RWPE1 (cell line): ENCODE measurements at regions not wholly inside any gene's neighbourhood (a gene's known extent, or its start where the extent isn't known, plus 50 kb on each side); places are given as distances from the start of the nearest gene placed in this dataset.
A peak's percentile ranks its signal among the peaks of the same experiment; 100 is the strongest.

Experiments
- CTCF ChIA-PET: fragments of 350-600 bp; sonication (Branson Sonifier 250); formaldehyde crosslinking; extraction: SDS; loops from one replicate; lab custom pipeline; 2021; lab: Yijun Ruan, JAX
- POLR2A ChIA-PET: fragments of 400-600 bp; formaldehyde crosslinking; extraction: SDS; loops from one replicate; lab custom pipeline; 2020; ENCODE audit warnings: antibody characterized with exemption; ENCODE audit not compliant: low non-redundant PET; lab: Yijun Ruan, JAX
- DNase-seq: peaks from one replicate; pipeline ENCODE4 v3.0.0; 2012; ENCODE audit warnings: low spot score
- H3K27ac ChIP-seq: fragments of 450-650 bp; 2 replicates; pipeline ENCODE4 v1.5.1; 2017
- TF ChIP-seq, protein P1 (sequence below): fragments of 450-650 bp; conservative IDR thresholded peaks from 2 replicates; pipeline ENCODE4 v1.5.1; 2017; ENCODE audit warnings: low read depth, mild to moderate bottlenecking

DNA sequence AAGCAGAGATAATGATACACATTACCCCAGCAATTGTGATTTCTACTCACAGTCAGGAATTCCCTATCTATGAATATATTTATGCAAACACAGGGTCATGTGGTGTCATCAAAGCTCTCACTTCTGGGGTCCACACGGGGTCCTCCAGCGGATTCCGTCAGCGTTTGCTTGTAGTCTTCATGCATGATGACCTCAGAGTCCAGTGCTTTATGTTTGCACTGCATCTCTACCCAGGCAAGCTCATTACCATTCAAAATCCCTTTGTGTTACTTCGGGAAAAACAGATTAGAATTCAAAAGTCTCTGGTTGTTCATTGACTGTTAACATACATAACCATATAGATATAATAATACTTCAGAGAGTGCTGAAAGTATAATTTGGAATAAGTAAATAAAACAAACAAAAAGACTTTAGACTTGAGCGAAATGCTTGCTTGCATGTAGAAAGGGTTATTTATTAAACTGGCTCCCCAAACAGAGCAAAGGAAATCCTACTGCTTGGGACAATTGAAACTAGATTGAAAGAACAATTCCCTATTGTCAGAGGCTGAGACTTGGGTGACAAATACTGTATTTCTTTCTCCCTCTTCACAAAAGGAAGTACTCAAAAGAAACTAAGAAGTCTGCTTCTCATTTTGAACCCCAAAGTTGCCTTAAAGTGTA, 423.1 kb downstream of the ETS1 start:
- no peak for DNase-seq
- TF ChIP-seq, protein P1, sequence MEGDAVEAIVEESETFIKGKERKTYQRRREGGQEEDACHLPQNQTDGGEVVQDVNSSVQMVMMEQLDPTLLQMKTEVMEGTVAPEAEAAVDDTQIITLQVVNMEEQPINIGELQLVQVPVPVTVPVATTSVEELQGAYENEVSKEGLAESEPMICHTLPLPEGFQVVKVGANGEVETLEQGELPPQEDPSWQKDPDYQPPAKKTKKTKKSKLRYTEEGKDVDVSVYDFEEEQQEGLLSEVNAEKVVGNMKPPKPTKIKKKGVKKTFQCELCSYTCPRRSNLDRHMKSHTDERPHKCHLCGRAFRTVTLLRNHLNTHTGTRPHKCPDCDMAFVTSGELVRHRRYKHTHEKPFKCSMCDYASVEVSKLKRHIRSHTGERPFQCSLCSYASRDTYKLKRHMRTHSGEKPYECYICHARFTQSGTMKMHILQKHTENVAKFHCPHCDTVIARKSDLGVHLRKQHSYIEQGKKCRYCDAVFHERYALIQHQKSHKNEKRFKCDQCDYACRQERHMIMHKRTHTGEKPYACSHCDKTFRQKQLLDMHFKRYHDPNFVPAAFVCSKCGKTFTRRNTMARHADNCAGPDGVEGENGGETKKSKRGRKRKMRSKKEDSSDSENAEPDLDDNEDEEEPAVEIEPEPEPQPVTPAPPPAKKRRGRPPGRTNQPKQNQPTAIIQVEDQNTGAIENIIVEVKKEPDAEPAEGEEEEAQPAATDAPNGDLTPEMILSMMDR, result no peak
- CTCF ChIA-PET, result interaction anchor here (0.7 to 0.9 kb wide), 3 partner anchors 110 to 819 kb away, joined by 3 read pairs; no protein-coding TSS in a partner anchor
- POLR2A ChIA-PET, result no interaction called here
- H3K27ac ChIP-seq, result no peak overlapping the region

DNA sequence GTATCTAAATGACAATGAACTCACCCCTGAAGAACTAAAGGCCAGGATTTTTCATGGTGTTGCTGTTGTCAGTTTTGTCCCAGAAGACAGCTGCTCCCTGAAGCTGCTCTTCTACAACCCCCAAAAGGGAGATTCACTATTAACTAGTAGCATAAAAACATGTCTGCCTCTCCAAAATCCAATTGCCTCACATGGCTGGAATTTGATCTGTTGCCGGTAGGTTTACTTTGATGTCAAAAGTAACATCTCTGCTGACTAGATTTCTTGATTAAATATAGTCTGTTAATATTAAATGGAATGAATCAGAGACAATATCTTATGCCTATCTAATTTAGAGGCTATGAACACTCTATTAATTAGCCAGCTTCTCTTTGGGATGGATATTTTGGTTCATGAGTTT, 425.4 kb downstream of the ETS1 start:
- no peak for DNase-seq
- TF ChIP-seq, protein P1, result no peak
- ChIA-PET CTCF (interaction anchor here (1.0 kb wide), 1 partner anchor 469 kb away, joined by 4 read pairs; no protein-coding TSS in a partner anchor), POLR2A (no interaction called here)
- H3K27ac ChIP-seq, result no peak overlapping the region

DNA sequence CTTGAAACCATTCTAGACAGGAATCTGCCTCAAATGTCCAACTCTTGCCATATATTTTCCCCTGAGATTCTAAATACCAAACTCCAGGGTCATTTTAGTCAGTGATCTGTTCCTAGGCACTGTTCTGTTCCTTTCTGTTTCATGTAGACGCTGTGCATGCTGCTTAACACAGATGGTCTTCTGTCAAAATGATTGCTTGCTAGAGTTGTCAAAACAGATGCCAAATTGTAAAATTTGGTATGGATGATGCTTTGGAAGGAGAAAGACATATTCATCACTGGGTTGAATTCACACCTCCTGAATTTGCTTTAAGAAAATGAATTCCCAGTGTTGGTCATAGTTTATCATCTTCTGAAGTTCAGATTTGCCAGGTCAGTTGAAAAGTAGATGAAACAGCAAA, 425.9 kb downstream of the ETS1 start:
- DNase-seq, result no peak
- TF ChIP-seq, protein P1, result no peak
- CTCF ChIA-PET, result interaction anchor here (0.6 kb wide), 1 partner anchor 11 kb away, joined by 3 read pairs; no protein-coding TSS in a partner anchor
- POLR2A ChIA-PET, result no interaction called here
- no peak overlapping the region for H3K27ac ChIP-seq

DNA sequence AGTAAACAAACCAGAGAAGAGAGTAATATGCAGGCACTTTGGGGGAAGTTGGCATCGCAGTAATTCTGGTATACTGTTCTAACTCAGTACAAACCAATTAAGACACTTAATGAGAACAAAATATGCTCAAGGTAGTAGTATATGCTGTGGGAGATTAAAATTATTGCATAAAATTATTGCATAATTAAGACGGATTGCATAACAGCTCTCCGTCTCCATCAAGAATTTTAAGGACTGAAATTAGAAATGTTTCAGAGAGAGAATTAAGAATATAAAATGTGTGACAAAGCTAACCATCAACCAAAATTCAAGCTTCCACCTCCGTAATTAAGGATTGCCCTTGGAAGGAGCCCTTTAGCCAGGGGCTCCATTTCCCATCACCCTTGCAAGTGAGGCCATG, 428.5 kb downstream of the ETS1 start:
- TF ChIP-seq, protein P1, result no peak
- H3K27ac ChIP-seq, result no peak overlapping the region
- CTCF ChIA-PET, result interaction anchor here (0.6 to 2.3 kb wide), 3 partner anchors 10 to 674 kb away, joined by 3 to 10 read pairs (median 4); no protein-coding TSS in a partner anchor
- no peak for DNase-seq
- POLR2A ChIA-PET, result no interaction called here

DNA sequence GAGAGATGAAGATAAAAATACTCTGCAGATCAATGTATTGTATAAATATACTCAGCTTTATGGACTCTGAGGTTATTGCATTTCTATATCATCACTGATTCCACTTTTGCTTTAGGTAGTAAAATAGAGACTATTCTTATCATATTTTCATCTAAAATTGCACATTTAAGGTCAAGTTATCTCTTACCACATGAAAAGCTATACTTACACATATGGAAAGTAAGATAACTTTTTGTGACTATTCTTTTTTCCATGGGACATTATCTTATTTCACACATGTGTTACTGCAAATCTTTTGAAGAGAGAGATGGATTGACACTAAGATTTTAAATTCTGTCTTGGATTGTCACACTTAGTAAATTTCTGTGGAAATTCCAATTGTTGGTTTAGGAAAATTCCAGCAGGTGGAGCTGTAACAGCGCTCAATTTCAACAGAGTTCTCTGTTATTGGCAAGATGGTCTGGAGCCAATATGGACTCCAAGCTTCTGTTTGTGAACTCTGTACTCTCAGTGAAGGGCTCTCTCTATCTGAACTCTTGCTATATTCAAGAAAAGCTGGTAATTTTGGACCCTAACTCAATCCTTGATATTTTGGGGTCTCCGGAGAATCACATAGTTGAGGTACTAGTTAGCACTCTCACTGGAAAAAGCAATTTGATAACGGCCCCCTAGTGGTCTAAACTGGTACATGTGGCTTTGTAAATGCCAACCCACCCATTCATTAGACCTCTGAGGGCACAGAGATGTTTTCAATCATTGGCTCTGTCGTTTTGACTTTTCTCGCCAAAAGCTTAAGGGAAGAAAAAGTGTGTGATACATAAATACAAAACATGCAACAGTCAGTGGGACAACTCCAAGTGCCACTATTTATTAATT, 429.7 kb downstream of the ETS1 start:
- H3K27ac ChIP-seq, result no peak overlapping the region
- DNase-seq, result peak; percentile 49
- TF ChIP-seq, protein P1, result peak; percentile 85
- CTCF ChIA-PET, result interaction anchor here (0.5 to 2.3 kb wide), 30 partner anchors 10 to 1827 kb away, joined by 3 to 14 read pairs (median 4); no protein-coding TSS in a partner anchor
- POLR2A ChIA-PET, result no interaction called here

DNA sequence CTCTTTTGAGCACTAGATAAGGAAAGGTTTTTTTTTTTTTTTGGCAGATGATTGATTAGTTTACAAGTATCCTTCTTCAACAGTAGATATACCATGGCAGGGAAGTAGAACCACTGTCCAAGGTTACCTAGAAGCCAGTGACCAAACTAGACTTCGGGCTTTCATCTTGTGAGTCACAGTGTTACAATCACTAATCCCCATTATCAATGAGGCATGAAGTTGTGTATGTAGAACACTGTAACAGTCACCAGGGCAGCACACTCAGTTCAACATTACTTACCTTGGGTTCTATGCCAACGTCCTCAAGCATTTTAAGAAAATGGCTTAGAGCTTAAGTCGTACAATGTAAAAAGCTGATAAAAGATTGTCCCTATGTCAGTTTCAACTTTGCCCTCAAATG, 430.9 kb downstream of the ETS1 start:
- H3K27ac ChIP-seq, result no peak overlapping the region
- peak; percentile 19 for DNase-seq
- CTCF ChIA-PET, result interaction anchor here (0.6 to 1.8 kb wide), 6 partner anchors 9 to 601 kb away, joined by 3 to 14 read pairs (median 3); no protein-coding TSS in a partner anchor
- POLR2A ChIA-PET, result no interaction called here
- TF ChIP-seq, protein P1, result no peak
